ENCODE measurements at regions not wholly inside any gene's neighbourhood (a gene's known extent, or its start where the extent isn't known, plus 50 kb on each side); places are given as distances from the start of the nearest gene placed in this dataset.

DNA sequence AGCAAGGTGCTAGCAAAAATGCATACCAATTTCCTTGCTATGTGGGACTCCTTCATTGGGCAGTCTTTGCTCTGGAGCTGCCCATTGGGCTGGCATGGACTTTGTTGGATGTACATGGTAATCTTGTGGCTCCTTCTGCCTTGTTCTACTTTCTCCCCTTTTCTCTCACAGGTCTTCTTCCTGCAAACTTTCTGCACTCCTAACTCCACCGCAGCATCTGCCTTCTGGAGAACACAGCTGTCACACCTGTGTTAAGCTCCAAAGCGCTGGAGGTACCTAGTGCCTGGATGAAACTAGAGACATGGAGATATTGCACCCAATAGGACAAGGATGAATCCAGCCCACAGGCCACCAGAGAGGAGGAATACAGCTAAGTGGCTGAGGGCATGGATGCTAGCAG, 60.7 kb upstream of the CCND2 start:
- TF ChIP-seq, protein P1, sequence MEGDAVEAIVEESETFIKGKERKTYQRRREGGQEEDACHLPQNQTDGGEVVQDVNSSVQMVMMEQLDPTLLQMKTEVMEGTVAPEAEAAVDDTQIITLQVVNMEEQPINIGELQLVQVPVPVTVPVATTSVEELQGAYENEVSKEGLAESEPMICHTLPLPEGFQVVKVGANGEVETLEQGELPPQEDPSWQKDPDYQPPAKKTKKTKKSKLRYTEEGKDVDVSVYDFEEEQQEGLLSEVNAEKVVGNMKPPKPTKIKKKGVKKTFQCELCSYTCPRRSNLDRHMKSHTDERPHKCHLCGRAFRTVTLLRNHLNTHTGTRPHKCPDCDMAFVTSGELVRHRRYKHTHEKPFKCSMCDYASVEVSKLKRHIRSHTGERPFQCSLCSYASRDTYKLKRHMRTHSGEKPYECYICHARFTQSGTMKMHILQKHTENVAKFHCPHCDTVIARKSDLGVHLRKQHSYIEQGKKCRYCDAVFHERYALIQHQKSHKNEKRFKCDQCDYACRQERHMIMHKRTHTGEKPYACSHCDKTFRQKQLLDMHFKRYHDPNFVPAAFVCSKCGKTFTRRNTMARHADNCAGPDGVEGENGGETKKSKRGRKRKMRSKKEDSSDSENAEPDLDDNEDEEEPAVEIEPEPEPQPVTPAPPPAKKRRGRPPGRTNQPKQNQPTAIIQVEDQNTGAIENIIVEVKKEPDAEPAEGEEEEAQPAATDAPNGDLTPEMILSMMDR (IDR thresholded peaks at IDR 0.05 in 2 of 3, conservative IDR thresholded peaks at IDR 0.05 in 1 of 3; ENCODE audit: control insufficient read depth in 2 of 3, extremely low read depth in 1 of 3, insufficient read depth in 1 of 3, low read depth in 3 of 3, low read length in 3 of 3), result no peak
- TF ChIP-seq NFYA (IDR thresholded peaks at IDR 0.05; ENCODE audit: borderline replicate concordance, low read depth, low read length), result no peak
- TF ChIP-seq NR2F1 (conservative IDR thresholded peaks at IDR 0.05), result no peak
- TF ChIP-seq SREBF2 (IDR thresholded peaks at IDR 0.05; ENCODE audit: low read length), result no peak
- no peak for TF ChIP-seq POLR2A (IDR thresholded peaks at IDR 0.05; ENCODE audit: low read depth, low read length)
- TF ChIP-seq CEBPB (IDR thresholded peaks at IDR 0.05; ENCODE audit: borderline replicate concordance in 1 of 2, low read depth in 2 of 2, low read length in 2 of 2), result no peak
- no peak for TF ChIP-seq SMARCA5 (IDR thresholded peaks at IDR 0.05)
